Left ventricle myocardium superior (tissue), 1 donor: ENCODE measurements at regions not wholly inside any gene's neighbourhood (a gene's known extent, or its start where the extent isn't known, plus 50 kb on each side); places are given as distances from the start of the nearest gene placed in this dataset.

ENCODE experiments used
- ATAC-seq: fragments of 200-7000 bp; cut with Tn5 transposase; one replicate; pipeline ENCODE4 v1.9.1; 2020; ENCODE audit warnings: mild to moderate bottlenecking, moderate library complexity
- DNase-seq: peaks from one replicate; pipeline ENCODE4 v3.0.0-alpha.2; 2020
- intact Hi-C: fragments of 100-400 bp; cut with micrococcal nuclease; formaldehyde crosslinking; loops from one replicate; pipeline ENCODE4 v1.11.0; 2022
- donor health status: DM: no; HTN: yes; CAD: no; lungs with severe emphysema.

GRCh38 chr10:61320257-61320587, 133.0 kb downstream of the TMEM26 start:
- intact Hi-C loops, result no loop called here
- DNase-seq, result no peak
- no peak for ATAC-seq

- ATAC-seq, result no peak
- intact Hi-C loops, result no loop called here
- no peak for DNase-seq
These were observed 133.6 kb downstream of the TMEM26 start for GRCh38 chr10:61319386-61320256.

- DNase-seq (no peak), ATAC-seq (no peak)
- intact Hi-C loops, result no loop called here
These were observed 134.8 kb downstream of the TMEM26 start for GRCh38 chr10:61318429-61318828.

- intact Hi-C loops, result no loop called here
- ATAC-seq (no peak), DNase-seq (no peak)
These were observed 135.5 kb downstream of the TMEM26 start for GRCh38 chr10:61317706-61318105.

- DNase-seq (no peak), ATAC-seq (no peak)
- intact Hi-C loops, result no loop called here
These were observed 136.4 kb downstream of the TMEM26 start for GRCh38 chr10:61316676-61317265.

- intact Hi-C loops, result no loop called here
- DNase-seq (no peak), ATAC-seq (no peak)
These were observed 138.9 kb downstream of the TMEM26 start for GRCh38 chr10:61314273-61314672.

- no peak for ATAC-seq
- intact Hi-C loops, result no loop called here
- DNase-seq, result no peak
These were observed 139.7 kb downstream of the TMEM26 start for GRCh38 chr10:61313460-61313859.

GRCh38 chr10:61304746-61305145, 148.4 kb downstream of the TMEM26 start:
- no peak for ATAC-seq
- DNase-seq, result no peak
- intact Hi-C loops, result no loop called here

- intact Hi-C loops, result no loop called here
- ATAC-seq (no peak), DNase-seq (no peak)
These were observed 151.1 kb downstream of the TMEM26 start for GRCh38 chr10:61302124-61302523.

- intact Hi-C loops, result no loop called here
- DNase-seq (no peak), ATAC-seq (no peak)
These were observed 151.6 kb downstream of the TMEM26 start for GRCh38 chr10:61301575-61301974.

GRCh38 chr10:61299841-61300240, 153.3 kb downstream of the TMEM26 start:
- intact Hi-C loops, result no loop called here
- DNase-seq (no peak), ATAC-seq (no peak)

GRCh38 chr10:61299156-61299555, 154.0 kb downstream of the TMEM26 start:
- intact Hi-C loops, result no loop called here
- no peak for ATAC-seq

GRCh38 chr10:61298194-61298593, 155.0 kb downstream of the TMEM26 start:
- DNase-seq (no peak), ATAC-seq (no peak)
- intact Hi-C loops, result no loop called here

More at GRCh38 chr10:61299156-61299555, 154.0 kb downstream of the TMEM26 start:
- DNase-seq, result no peak

- intact Hi-C loops, result no loop called here
- ATAC-seq (no peak), DNase-seq (no peak)
These were observed 157.0 kb downstream of the TMEM26 start for GRCh38 chr10:61296161-61296560.

GRCh38 chr10:61294131-61294530, 159.1 kb downstream of the TMEM26 start:
- intact Hi-C loops, result no loop called here
- ATAC-seq, result no peak
- no peak for DNase-seq

GRCh38 chr10:61289813-61290212, 163.4 kb downstream of the TMEM26 start:
- ATAC-seq (no peak), DNase-seq (no peak)
- intact Hi-C loops, result loop anchor here (10.0 kb wide), 1 partner anchor 325 kb away; no protein-coding TSS in a partner anchor

- ATAC-seq, result no peak
- intact Hi-C loops, result loop anchor here (10.0 kb wide), 1 partner anchor 322 kb away; no protein-coding TSS in a partner anchor
- no peak for DNase-seq
These were observed 166.5 kb downstream of the TMEM26 start for GRCh38 chr10:61286686-61287085.

GRCh38 chr10:61285749-61286148, 167.4 kb downstream of the TMEM26 start:
- intact Hi-C loops, result loop anchor here (10.0 kb wide), 1 partner anchor 321 kb away; no protein-coding TSS in a partner anchor
- DNase-seq, result no peak
- ATAC-seq, result no peak

GRCh38 chr10:61284222-61284890, 168.8 kb downstream of the TMEM26 start:
- ATAC-seq (peak; percentile 61), DNase-seq (no peak)
- intact Hi-C loops, result loop anchor here (5.0 to 10.0 kb wide), 3 partner anchors 142 to 467 kb away; no protein-coding TSS in a partner anchor
